ENCODE measurements at regions not wholly inside any gene's neighbourhood (a gene's known extent, or its start where the extent isn't known, plus 50 kb on each side); places are given as distances from the start of the nearest gene placed in this dataset.

DNA sequence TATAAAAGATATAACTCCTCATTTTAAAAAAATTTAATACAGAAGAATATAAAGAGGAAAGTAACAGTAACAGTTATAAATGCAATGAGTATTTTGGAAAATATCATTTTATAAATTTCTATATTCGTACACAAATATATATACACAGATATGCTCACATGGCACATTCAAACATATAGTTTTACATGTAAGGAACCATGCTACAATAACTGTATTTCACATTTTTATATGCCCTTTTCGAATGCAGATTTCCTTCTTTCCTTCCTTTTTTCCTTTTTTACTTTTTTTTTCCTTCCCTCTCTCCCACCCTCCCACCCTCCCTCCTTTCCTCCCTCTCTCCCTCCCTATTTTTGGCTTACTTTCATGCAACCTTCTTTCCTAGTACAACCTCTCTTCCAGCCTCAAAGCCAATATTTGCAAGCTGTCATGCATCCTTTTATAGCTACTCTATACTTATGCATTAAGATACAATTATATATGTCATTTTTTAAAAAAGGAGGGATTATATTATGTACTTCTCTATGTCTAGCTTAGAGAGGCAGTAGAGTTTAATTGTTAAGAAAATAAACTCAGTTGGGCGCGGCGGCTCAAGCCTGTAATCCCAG lies 830.5 kb downstream of the IGSF11 start:
- TF ChIP-seq POLR2AphosphoS5 (IDR thresholded peaks at IDR 0.05; ENCODE audit: low read depth, low read length) (no peak), TAF1 (IDR thresholded peaks at IDR 0.05; ENCODE audit: borderline replicate concordance, insufficient read depth, low read length) (no peak)
- TF ChIP-seq, protein P1, sequence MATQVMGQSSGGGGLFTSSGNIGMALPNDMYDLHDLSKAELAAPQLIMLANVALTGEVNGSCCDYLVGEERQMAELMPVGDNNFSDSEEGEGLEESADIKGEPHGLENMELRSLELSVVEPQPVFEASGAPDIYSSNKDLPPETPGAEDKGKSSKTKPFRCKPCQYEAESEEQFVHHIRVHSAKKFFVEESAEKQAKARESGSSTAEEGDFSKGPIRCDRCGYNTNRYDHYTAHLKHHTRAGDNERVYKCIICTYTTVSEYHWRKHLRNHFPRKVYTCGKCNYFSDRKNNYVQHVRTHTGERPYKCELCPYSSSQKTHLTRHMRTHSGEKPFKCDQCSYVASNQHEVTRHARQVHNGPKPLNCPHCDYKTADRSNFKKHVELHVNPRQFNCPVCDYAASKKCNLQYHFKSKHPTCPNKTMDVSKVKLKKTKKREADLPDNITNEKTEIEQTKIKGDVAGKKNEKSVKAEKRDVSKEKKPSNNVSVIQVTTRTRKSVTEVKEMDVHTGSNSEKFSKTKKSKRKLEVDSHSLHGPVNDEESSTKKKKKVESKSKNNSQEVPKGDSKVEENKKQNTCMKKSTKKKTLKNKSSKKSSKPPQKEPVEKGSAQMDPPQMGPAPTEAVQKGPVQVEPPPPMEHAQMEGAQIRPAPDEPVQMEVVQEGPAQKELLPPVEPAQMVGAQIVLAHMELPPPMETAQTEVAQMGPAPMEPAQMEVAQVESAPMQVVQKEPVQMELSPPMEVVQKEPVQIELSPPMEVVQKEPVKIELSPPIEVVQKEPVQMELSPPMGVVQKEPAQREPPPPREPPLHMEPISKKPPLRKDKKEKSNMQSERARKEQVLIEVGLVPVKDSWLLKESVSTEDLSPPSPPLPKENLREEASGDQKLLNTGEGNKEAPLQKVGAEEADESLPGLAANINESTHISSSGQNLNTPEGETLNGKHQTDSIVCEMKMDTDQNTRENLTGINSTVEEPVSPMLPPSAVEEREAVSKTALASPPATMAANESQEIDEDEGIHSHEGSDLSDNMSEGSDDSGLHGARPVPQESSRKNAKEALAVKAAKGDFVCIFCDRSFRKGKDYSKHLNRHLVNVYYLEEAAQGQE (IDR thresholded peaks at IDR 0.05; ENCODE audit: insufficient read depth in 1 of 2, low read depth in 2 of 2, low read length in 2 of 2): no peak

Data from PFSK-1 (cell line).